HG02840 (cell line): ENCODE measurements at regions not wholly inside any gene's neighbourhood (a gene's known extent, or its start where the extent isn't known, plus 50 kb on each side); places are given as distances from the start of the nearest gene placed in this dataset.

Experiments used
- ATAC-seq: cut with Tn5 transposase; IDR thresholded peaks from one replicate; pipeline ENCODE4 v1.9.1; 2021; ENCODE audit warnings: mild to moderate bottlenecking, moderate library complexity, moderate number of reproducible peaks; ENCODE audit not compliant: unreplicated experiment, low FRiP score

DNA sequence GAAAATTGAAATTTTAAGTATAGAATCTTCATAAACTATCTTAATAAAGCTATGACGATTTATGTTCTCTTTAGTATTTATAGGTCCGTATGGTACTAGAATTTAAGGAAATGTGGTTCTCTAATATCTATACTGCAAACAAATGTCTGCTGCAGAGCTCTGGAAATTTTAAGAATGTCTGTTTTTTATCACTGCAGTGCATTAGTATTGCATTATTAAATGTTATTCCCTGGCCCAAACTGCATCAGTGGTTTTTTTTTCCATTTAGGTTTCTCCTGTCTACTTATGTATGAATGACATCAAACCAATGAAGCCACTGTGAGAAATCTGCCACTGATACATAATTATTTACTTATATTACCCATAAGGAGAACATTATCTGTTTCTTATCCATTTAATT is 211.4 kb upstream of the CD180 start:
- ATAC-seq: no peak

DNA sequence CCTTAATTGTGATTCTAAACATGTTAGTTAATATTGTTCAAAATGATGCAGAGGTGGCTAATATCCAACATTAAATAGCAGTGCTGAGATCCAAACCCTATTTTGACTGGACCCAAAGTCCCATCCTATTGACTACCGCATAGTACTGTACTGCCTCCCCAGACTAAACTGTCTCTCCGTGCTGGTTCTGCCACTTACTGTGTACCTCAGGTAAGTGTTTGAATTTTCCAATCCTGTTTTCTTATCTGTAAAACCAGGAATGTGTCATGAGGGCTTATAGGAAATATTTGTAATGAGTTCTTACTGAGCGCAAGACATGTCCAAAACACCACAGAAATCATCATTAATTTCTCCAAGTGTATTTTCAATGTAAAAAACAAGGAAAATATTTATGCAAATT is 209.2 kb upstream of the CD180 start:
- ATAC-seq: no peak

DNA sequence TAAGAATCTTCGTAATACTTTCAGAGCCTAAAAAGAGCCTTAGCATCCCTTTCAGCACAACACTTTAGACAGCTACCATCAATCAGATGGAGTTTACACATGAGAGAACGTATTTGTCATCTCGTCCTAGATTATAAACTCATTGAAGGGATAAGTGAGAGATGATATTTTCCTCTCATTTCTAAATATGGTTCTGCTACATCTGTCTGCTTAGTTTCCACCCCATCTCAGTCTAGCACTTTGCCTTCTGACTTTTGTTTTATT is 208.4 kb upstream of the CD180 start:
- ATAC-seq: no peak

DNA sequence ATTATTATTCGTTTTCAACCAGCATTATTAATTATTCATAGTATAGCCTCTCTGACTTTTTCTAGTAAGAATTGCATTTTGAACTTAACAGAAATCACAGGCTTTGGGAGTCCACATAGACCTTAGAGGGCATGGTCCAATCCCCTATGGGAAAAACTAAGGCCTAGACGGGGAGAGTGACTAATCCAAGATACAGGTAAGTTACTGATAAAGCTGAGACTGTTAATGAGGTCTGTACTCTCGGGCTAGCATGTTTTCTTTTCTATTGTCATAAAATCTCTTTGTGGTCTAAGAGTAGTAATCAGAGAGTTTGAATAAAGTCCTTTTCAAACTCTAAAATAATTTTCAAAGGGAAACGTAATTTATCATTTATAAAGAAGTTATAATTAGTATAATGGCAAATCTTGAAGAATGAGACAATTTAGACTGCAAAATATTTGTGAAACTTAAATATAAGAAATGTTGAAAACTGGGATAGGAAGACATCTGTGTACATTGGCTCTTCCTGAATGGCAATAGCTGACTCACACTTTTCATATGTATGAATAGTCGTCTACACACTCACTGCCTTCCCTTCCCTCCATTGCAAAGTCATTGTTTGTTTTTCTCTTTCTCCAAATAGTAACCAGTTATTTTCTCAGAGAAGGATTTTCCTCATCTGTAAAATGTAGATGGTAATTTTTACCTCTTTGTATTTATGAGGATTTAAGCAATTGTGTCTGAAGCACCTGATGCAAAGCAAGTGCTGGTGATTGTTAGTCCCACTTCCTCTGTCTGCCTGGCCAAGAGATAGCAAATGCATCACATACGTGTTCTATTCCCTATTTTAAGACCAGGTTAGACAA is 207.9 kb upstream of the CD180 start:
- no peak for ATAC-seq

GRCh38 chr5:67402526-67402925 is 205.9 kb upstream of the CD180 start:
- ATAC-seq: no peak

DNA sequence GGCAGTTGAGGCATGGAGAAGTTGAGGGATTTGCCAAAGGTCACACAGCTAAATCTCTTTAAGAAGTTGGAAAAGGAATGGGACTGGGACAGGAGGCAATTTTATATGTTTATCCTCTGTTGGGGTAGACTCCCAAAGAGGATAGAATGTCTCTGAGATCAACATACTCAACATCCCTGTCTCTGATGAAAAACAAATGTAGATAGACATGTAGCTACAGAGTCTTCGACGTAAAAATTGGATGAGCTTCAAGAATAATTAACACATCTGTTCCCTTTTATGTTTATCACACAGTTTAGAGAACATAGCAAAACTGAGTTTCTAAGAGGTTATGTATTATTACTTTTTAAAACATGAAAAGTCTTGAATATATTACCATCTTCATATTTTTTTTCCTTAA is 204.6 kb upstream of the CD180 start:
- ATAC-seq: no peak

DNA sequence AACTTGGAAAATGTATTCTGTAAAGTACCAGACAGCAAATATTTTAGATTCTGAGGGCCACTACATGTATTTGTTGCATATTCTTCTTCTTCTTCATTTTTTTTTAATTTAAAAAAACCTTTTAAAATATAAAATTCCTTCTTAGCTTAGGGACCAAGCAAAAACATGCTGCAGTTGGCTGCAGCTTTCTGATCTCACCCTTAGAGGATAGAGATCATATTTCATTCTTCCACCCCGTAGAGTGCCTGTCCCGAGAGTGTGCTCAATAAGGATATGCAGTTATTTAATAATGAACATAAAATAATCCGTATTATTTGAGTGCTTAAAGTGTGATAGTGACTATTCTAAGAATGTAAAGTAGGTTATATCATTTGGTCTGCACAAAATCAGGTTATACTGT is 204.2 kb upstream of the CD180 start:
- ATAC-seq: no peak

GRCh38 chr5:67395790-67396418 is 199.3 kb upstream of the CD180 start:
- no peak for ATAC-seq

DNA sequence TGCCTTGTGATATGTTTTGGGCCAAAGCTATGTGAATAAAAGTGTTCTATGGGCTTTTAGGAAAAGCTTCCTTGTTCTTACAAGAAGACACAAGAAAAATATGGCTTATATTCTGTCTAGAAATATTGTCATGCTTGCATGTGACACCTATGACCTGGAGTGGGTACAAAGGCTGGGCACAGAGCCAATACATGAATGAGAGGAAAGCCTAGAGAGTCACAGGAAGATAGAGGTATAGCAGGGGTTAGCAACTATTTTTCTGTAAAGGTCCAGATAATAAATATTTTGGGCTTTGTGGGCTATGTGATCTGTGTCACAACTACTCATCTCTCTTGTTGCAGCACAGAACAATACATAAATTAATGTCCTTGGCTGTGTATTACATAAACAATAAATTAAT is 196.6 kb upstream of the CD180 start:
- ATAC-seq: no peak

DNA sequence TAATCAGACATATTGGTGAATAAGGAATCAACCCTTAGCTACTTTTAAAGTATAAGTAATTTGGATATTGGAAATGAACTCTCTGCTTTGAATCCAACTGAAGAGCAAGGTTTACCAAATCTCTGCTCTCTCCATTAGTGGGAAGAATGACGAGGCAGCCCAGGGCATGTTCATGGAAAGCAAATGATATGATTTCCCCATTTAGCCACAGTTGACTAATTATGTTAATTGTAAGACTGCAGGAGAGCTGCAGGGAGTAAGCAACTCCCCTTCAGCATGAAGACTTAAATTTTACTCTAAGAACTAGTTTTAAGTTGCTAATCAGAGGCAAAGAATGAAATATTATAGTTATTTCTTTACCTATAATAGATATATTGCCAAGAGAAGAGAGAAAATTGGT is 194.3 kb upstream of the CD180 start:
- no peak for ATAC-seq

GRCh38 chr5:67383451-67383850 is 186.9 kb upstream of the CD180 start:
- no peak for ATAC-seq

DNA sequence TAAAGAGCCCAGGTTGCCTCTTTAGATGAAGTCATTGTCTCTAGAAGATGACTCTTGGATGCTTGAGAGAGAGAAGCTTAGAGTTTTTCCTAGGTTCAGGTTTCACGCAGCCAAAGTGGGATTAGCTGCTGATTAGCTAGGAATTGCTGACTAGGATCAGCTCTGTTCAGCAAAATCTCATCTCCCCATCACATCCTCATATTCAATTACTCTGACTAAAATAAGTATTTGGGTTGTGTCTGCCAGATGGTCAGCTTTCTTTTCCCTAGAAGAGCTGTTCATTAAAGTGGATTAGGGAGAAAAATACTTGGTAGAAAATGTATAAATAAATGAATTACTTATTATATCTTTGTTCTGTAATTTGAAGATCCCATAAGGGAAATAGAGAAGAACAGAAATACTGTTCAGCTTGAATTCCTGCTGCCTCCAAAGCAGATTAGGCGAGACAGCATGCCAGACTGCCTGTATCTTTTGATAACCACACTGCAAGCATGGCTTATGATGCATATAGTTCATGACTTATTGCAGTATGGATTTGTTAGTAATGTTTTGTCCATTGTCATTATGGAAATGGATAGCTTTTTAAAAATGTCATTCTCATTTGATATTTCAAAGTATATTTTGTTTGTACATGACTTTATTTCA is 184.8 kb upstream of the CD180 start:
- ATAC-seq: no peak

DNA sequence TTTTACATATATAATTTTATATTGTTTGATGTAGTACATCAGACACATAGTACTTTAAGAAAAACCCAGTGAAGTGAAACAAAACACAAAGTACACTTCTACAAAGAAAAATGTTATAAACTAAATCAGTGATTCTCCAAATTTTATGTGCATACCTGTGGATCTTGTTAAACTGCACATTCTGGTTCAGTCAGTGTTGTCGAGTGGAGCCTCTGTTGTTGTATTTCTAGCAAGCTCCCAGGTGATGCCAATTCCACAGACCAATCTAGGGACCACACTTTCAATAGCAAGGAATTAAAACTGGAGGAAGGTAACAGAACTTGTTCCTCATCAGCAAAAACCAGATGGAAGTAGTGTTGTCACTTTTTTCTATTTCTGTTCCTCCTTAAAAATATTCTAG is 183.8 kb upstream of the CD180 start:
- ATAC-seq: no peak

- ATAC-seq: no peak
These were observed 183.2 kb upstream of the CD180 start for GRCh38 chr5:67379753-67380152.

- no peak for ATAC-seq
These were observed 181.7 kb upstream of the CD180 start for GRCh38 chr5:67378256-67378655.

DNA sequence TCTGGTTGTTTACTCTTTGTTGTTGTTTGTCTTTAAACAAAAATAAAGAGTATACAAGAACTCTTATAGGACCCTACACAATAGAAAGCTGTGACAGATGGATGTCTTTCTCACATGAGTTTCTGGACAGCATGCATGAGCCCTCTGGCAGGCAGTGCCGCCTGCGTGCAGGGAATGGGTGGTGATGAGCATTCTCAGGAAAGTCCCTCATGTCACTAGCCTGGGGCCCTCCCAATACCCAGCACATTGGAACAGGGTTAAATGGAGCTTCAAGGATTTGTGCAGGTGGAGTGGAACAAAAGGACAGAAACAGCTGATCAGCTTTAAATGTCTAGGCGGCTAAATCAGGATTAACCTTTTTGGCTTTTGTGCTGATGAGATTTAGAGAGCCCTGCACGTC is 181.0 kb upstream of the CD180 start:
- no peak for ATAC-seq

DNA sequence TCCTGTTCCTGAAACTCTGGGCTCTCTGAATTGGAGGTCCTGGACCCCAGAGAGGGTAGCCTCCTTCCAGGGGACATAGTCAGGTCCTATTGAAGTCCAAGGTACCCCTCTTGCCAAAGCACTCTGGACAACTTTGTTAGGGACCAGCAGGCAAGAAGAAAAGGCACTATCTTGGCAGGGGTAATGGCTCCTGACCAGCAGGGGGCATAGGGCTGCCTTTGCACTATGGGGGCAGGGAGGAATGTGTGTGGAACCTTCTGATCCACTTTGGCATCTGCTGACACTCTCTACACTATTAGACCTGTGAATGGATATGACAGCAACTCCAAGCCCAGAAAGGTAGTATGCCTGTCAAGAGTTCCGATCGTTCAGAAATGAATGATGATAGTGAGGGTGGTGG is 179.0 kb upstream of the CD180 start:
- no peak for ATAC-seq

DNA sequence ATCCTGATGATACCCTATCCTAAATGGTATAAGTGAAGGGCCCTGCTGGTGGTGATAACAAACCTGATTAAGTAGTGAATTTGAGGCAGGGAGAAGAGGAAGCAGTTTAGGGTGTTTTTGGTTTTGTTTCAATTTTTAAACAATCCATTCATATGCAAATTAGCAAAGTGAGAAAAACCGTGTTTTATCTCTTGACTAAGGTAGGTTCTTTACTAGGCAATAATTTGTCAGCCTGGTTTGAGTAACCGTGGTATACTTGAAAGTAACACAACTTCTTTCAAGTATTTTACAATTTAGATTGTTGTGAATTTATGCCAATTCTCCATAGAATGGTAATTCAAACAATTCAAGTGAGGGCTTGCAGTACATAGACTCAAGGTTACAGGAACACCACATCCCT is 177.8 kb upstream of the CD180 start:
- no peak for ATAC-seq

GRCh38 chr5:67373518-67373917 is 176.9 kb upstream of the CD180 start:
- ATAC-seq: no peak

GRCh38 chr5:67372887-67373286 is 176.3 kb upstream of the CD180 start:
- no peak for ATAC-seq

GRCh38 chr5:67371924-67372323 is 175.3 kb upstream of the CD180 start:
- ATAC-seq: no peak
